NCI-H2196 (cell line): ENCODE measurements at regions not wholly inside any gene's neighbourhood (a gene's known extent, or its start where the extent isn't known, plus 50 kb on each side); places are given as distances from the start of the nearest gene placed in this dataset.
"Not testable (repeated sequence)": the region's sequence is repeated elsewhere in the genome, so short reads cannot be mapped to it uniquely, and the experiment has no call there.

Experiments
- DNase-seq: peaks from one replicate; lab custom pipeline; 2025; ENCODE audit not compliant: unreplicated experiment; lab: John Stamatoyannopoulos, UW

- DNase-seq, result no peak
Observed at GRCh38 chr14:35174342-35174741, 52.0 kb downstream of the PRORP start.

DNA sequence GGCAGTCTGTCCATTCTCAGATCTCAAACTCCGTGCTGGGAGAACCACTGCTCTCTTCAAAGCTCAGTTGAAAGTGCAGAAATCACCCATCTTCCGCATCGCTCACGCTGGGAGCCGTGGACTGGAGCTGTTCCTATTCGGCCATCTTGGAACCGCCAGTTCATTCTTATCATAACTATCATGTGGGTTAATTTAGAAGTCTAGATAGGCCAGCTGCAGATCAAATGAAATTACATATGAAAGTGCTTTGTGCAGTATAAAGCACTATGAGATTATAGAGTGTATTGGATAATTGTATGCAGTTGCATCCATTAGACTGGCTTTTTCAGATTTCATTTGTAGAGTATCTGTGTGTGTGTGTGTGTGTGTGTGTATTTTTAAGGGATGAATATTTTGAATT lies 57.8 kb downstream of the PRORP start:
- DNase-seq, result no peak

GRCh38 chr14:35184891-35185290 lies 62.5 kb downstream of the PRORP start:
- DNase-seq, result not testable (repeated sequence)

DNA sequence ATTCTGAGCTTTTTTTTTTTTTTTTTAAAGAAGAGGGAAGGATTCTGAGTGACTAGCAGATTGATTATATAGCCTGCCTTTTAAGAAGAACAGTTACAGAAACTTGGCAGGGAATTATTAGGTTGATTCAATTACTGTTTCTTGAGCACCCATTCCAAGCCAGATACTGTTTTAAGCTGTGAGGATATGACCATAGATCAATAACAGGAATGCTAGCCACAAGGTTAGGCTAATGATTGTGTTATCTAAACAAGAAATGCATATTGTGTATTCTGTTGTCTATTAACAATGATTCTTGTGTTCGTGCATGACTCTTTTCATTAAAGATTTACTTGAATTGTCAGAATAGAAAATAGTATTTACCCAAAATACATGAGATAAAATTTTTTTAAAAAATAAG lies 67.1 kb downstream of the PRORP start:
- no peak for DNase-seq

DNA sequence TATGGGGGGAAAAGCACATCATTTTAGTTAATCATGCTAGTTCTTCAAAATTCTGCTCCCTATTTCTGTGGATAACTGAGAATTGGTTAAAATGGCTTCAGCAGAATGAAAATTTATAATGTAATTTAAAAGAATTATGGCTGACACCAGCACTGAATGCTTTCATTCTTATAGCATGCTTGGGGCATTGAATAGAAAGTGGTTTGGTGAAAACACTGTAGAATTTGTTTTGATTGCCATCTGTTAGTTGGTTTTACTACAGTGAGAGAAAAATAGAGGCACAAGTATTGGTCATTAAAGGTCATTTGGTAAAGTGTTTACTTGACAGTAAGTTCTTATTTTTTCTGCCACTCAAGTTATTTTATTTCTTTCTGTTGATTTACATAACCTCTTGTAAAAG lies 70.8 kb downstream of the PRORP start:
- DNase-seq, result no peak

- not testable (repeated sequence) for DNase-seq
Observed at GRCh38 chr14:35194183-35194582, 71.8 kb downstream of the PRORP start.

- DNase-seq, result no peak
Observed at GRCh38 chr14:35196571-35196970, 74.2 kb downstream of the PRORP start.

DNA sequence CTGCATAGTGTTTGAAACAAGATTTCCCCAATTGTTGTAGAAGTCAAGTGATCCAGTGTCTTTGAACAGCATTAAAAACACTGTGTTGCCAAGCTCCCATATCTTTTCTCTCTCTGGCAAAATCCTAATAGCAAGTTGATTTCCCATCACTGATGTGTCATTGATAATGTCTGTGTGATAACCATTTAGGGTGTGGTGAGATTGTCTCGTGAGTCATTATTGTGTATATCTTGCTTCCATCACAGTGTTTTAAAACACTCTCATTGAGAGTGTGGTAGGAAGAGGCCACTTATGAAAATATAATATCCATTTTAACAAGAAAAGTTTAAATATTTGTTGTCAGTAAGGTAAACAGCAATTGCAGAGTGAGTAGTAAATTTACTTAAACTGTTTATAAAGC lies 74.7 kb downstream of the PRORP start:
- no peak for DNase-seq

DNA sequence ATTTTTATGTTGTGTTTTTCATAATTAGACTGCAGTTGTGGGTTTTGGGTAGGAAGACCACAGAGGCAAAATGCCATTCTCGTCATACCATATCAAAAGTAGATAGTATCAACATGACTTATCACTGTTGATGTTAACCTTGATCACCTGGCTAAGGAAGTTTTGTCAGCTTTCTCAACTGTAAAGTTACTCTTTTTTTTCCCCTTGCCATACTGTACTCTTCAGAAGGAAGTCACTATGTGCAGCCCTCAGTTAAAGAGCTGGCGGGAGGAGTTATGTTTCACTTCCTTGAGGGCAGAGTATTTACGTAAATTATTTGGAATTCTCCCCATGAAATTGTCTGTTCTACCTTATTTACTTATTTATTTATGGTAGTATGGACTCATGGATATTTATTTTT lies 78.7 kb downstream of the PRORP start:
- DNase-seq, result no peak

- no peak for DNase-seq
Observed at GRCh38 chr14:35202195-35202594, 79.8 kb downstream of the PRORP start.

DNA sequence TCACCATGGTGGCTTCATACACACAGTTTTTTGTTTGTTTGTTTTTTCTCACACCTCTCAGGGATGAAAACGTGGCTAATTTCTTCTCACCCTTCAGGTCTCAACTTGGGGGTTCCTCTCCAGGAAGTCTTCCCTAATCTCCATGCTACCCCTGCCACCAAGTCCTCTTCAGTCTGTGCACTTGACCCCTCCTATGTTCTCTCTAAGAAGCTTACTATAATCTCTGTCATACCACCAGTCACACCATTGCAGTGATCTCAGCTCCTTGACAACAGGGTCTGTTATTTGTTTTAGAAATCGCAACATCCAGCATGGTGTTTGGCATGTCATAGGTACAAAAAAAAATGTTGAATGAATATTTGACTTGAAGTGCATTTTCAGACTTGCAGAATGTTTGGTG lies 83.4 kb downstream of the PRORP start:
- no peak for DNase-seq

- DNase-seq, result no peak
Observed at GRCh38 chr14:35211067-35211466, 81.1 kb upstream of the PSMA6 start.

GRCh38 chr14:35212471-35213142 lies 79.6 kb upstream of the PSMA6 start:
- no peak for DNase-seq

GRCh38 chr14:35213143-35213788 lies 78.9 kb upstream of the PSMA6 start:
- DNase-seq, result no peak

- DNase-seq, result no peak
Observed at GRCh38 chr14:35213869-35214387, 78.3 kb upstream of the PSMA6 start.

DNA sequence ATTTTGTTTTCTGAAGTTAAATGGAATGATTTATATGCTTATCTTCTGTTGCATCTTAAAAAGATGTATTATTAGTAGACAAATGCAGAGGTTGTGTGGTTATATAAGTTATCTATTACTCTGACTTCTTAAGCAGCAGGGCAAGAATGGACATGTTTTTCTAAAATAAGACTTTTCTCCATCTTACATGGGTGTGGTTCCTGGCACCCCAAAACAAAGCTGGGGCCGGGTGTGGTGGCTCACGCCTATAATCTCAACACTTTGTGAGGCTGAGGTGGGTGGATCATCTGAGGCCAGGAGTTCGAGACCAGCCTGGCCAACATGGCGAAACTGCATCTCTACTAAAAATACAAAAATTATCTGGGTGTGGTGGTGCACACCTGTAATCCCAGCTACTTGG lies 77.8 kb upstream of the PSMA6 start:
- not testable (repeated sequence) for DNase-seq

DNA sequence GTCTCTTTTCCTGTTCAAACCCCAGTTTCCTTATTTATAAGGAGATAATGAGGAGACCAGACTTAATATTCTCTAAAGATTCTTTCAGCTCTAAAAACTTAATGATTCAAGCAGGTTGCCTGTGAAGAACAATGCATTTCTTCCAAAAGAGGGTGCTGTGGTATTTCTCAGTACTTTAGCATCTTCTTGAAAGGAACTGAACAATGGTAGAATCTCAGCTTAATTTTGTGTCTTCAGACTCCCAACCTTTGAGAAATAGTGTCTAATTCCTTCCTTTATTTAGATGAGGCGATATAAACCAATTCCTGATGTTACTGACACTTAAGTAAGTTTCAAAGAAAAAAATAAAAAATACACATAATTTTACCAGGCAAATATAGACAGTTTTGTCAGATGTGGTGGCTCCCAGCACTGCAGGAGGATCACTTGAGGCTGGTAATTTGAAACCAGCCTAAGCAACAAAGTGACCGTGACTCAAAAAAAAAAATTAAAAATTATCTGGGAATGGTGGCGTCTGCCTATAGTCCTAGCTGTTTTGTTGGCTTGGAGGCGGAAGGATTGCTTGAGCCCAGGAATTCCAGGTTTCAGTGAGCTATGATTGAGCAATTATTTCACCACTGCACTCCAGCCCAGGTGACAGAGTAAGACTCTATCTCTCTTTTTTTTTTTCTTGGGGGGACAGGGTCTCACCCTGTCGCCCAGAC lies 76.9 kb upstream of the PSMA6 start:
- peak; percentile 14 for DNase-seq

GRCh38 chr14:35218176-35218575 lies 74.0 kb upstream of the PSMA6 start:
- not testable (repeated sequence) for DNase-seq

DNA sequence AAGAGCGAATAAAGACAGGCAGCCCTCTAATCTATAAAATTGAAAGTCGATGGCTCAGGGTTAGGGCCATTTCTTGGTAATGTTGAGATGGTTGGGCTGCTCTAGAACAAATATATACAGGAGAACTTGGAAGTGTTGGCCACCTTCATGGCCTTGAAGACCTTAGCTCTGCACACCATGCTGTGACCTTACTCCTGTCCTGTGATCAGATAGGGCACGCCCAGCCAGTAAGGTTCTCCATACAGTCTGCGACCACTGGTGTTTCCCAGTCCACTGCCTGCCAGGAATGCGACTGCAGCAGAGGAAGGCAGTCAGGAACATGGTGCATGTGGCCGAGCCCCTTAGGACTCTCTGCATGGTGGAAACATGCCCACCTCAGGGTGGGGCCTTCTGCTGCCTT lies 73.2 kb upstream of the PSMA6 start:
- DNase-seq, result no peak

DNA sequence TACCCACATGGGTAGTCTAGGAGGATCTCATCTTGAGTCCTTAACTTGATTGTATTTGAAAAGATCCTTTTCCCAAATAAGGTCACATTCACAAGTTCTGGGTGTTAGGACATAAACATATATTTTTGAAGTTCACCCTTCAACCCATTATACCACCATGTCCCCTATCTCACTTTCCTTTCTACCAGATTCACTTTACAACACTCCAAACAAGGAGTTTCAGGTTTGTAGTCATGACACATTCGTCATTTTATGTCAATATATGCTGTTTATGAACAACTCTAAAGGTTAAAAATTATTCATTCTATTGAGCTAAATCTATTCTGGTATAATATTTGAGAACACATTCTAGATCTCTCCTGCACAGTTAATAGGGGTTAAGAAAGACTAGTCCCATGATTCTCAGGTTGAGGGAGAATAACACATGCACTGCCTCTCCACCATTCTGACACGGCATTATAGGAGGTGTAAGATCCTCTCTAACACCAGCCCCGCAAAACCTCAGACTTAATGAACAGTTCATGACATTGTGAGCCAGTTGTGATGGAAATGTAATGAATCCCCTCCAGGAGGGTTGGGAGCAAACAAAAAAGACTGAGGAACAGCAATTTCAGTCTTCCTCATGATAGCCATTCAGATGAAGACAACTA lies 72.0 kb upstream of the PSMA6 start:
- no peak for DNase-seq

DNA sequence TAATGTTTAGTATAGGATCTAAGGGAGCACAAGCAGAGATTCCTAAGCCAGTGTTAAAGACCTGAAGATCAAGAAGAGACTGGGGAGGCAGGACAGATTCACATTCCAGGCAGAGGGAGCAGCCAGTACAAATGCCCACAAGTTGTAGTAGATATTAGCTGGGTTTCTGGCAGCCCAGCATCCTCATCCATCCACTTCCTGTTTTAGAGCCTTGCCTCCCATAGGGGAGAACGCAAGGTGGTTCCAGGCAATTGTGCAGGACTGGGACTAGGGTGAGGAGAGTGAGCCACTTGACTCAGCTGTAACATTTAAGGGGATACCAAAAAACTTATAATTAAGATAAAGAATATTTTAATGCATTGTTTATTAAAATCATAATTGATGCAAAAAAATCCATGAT lies 71.3 kb upstream of the PSMA6 start:
- DNase-seq, result no peak

DNA sequence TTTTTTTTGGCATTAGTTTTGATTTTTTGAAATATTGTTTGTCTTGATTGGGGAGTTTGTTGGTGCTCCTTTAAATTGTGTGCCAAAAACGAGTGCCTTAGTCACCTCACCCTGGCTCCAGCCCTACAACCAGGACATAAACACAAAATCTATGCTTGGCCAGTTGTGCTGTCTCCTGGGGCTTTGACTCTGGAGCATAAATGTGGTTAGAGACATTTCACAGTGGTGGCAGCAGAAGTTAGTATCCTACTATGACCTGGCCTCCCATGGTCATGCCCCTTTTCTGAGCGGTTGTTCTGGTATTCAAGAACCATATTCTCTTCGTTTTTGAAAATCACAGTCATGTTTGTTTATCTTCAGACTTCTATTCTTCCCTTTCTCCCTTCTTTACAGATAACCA lies 70.7 kb upstream of the PSMA6 start:
- no peak for DNase-seq
